ENCODE measurements at regions not wholly inside any gene's neighbourhood (a gene's known extent, or its start where the extent isn't known, plus 50 kb on each side); places are given as distances from the start of the nearest gene placed in this dataset.

DNA sequence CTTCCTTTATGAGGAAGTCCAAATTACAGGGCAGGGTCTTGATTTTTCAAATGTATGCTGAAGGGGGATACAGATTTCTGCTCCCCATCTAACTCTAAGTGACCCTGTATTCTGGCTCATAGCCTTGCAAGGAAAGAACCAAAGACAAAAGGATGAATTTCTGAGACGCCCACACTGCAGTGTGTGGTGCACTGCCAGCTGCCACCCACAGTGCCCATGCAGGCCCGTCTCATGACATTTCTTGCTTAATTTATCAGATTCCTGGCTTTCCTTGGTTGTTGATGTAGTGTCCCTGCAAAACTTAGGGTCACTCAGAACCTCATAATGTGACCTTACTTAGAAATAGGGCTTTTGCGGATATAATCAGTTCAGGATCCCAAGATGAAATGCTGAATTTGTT, 68.0 kb downstream of the CBLN4 start:
- no peak for TF ChIP-seq SP1 (IDR thresholded peaks at IDR 0.05)
- no peak for TF ChIP-seq FOXM1 (IDR thresholded peaks at IDR 0.05; ENCODE audit: borderline replicate concordance)
- TF ChIP-seq CTBP1 (IDR thresholded peaks at IDR 0.05; ENCODE audit: borderline replicate concordance): no peak
- TF ChIP-seq SUZ12 (IDR thresholded peaks at IDR 0.05): no peak
- no peak for TF ChIP-seq FOXK2 (IDR thresholded peaks at IDR 0.05)
- no peak for TF ChIP-seq NFRKB (IDR thresholded peaks at IDR 0.05)
- TF ChIP-seq TARDBP (IDR thresholded peaks at IDR 0.05): no peak
- no peak for TF ChIP-seq BHLHE40 (IDR thresholded peaks at IDR 0.05; ENCODE audit: borderline replicate concordance)
